Islet precursor cell (in vitro differentiated cells): ENCODE measurements at regions not wholly inside any gene's neighbourhood (a gene's known extent, or its start where the extent isn't known, plus 50 kb on each side); places are given as distances from the start of the nearest gene placed in this dataset.
"Not testable (repeated sequence)": the region's sequence is repeated elsewhere in the genome, so short reads cannot be mapped to it uniquely, and the experiment has no call there.

ENCODE experiments used
- DNase-seq: peaks from one replicate; pipeline ENCODE4 v3.0.0-alpha.2; 2018

- no peak for DNase-seq
Measured at GRCh38 chrX:152079768-152080167, 58.6 kb downstream of the MAGEA10 start.

GRCh38 chrX:152074163-152074562, 64.2 kb downstream of the MAGEA10 start:
- no peak for DNase-seq

GRCh38 chrX:152072236-152072635, 66.1 kb downstream of the MAGEA10 start:
- peak; percentile 57 for DNase-seq

GRCh38 chrX:152070144-152070543, 68.2 kb downstream of the MAGEA10 start:
- DNase-seq: no peak

GRCh38 chrX:152061557-152061956, 76.8 kb downstream of the MAGEA10 start:
- no peak for DNase-seq

DNA sequence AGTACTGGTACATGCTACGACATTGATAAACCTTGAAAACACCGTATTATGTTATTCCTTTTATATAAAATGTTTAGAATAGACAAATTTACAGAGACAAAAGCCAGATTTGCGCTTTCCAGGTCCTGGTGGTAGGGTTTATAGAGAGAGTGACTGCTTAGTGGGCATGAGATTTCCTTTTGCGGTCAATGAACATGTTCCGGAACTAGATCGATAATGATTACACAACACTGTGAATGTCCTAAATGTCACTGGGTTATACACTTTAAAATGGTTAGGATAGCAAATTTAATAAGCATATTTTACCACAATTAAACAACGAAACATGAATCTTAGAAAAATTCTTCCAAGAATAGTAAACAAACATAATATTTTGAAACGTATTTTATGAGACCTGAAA, 77.3 kb downstream of the MAGEA10 start:
- DNase-seq: no peak

DNA sequence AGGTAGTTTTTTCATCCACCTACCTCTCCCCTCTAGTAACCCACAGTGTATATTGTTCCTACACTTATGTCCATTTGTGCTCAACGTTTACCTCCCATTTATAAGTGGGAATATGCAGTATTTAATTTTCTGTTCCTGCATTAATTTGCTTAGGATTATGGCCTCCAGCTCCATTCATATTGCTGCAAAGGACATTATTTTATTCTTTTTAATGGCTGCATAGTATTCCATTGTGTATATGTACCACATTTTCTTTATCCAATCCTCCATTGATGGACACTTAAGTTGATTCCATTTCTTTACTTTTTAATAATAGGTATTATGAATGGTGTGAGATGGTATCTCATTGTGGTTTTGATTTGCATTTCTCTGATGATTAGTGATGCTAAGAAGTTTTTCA, 76.1 kb upstream of the GABRE start:
- not testable (repeated sequence) for DNase-seq

GRCh38 chrX:152044383-152044782, 69.9 kb upstream of the GABRE start:
- DNase-seq: no peak

DNA sequence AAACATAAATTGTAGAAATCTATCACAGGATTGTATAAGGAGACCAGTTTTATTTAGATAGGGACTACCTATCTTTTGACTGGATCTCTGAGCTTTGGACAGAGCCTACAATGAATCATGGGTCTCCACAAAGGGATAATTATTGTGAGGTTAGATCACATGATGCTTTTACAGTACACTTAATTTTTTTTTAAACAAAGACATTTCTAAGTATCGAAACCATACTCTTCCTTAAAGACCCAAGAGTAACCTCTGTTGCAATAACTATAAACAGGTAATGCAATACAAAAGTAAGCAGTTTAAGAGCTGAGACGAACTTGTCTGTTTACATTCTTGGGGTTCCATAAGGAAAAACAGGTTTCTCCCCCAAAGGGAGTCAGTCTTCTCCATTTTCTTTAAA, 64.3 kb upstream of the GABRE start:
- no peak for DNase-seq

DNA sequence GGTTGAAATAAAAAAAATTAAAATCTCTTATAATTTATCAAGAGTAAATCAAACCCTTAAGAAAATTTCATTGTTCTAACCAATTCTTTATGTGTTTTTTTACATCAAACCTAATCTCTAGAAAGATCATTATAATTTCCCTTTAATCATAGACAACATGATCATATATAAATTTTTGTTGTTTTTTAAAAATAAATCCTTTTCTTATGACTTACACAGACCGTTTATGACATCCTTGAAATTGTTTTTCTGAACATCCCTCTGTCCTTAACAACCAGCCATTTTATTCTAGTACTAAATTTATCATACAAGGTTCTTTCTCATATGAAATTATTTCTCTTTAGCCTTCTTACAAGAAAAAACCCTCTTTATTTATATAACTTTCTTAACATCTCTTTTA, 62.7 kb upstream of the GABRE start:
- DNase-seq: no peak

DNA sequence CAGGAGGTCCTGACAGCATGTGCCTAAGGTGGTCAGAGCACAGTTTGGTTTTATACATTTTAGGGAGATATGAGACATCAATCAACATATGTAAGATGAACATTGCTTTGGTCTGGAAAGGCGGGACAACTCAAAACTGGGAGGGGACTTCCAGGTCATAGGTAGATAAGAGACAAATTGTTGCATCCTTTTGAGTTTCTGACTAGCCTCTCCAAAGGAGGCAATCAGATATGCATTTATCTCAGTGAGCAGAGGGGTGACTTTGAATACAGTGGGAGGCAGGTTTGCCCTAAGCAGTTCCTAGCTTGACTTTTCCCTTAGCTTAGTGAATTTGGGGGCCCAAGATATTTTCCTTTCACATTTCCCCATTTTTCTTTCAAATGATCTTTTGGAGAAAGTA, 56.9 kb upstream of the GABRE start:
- DNase-seq: not testable (repeated sequence)

- DNase-seq: no peak
Measured at GRCh38 chrX:152028579-152028978, 54.1 kb upstream of the GABRE start.

GRCh38 chrX:152025656-152026440, 51.4 kb upstream of the GABRE start:
- DNase-seq: no peak

- no peak for DNase-seq
Measured at GRCh38 chrX:152024710-152025109, 50.2 kb upstream of the GABRE start.
